ENCODE measurements at regions not wholly inside any gene's neighbourhood (a gene's known extent, or its start where the extent isn't known, plus 50 kb on each side); places are given as distances from the start of the nearest gene placed in this dataset.

GRCh38 chr6:41442352-41442672, 103.9 kb upstream of the FOXP4 start:
- TF ChIP-seq CTCF (IDR thresholded peaks at IDR 0.05; ENCODE audit: low read length), result no peak
- TF ChIP-seq EZH2 (IDR thresholded peaks at IDR 0.05; ENCODE audit: borderline replicate concordance, low read length), result no peak

Measured in OCI-LY1 (cell line).